Fibroblast of pulmonary artery (primary cell): ENCODE measurements at regions not wholly inside any gene's neighbourhood (a gene's known extent, or its start where the extent isn't known, plus 50 kb on each side); places are given as distances from the start of the nearest gene placed in this dataset.
"Not testable (repeated sequence)": the region's sequence is repeated elsewhere in the genome, so short reads cannot be mapped to it uniquely, and the experiment has no call there.

ENCODE experiments used
- DNase-seq: peaks from one replicate; pipeline ENCODE4 v3.0.0-alpha.2; 2010; ENCODE audit warnings: low read depth
- H3K4me3 ChIP-seq: replicated peaks from 2 replicates; pipeline ENCODE4 v1.5.1; 2011; ENCODE audit warnings: low read depth, mild to moderate bottlenecking, control low read depth, low read length, moderate library complexity
- CTCF ChIP-seq: IDR thresholded peaks from 2 replicates; pipeline ENCODE4 v1.5.1; 2011; ENCODE audit warnings: mild to moderate bottlenecking, control low read depth, low read length, inconsistent platforms; ENCODE audit errors: missing control alignments

- DNase-seq = no peak
- no peak for TF ChIP-seq CTCF
- no peak overlapping the region for H3K4me3 ChIP-seq
These were observed 167.3 kb upstream of the GSE1 start for GRCh38 chr16:85445779-85446222.

DNA sequence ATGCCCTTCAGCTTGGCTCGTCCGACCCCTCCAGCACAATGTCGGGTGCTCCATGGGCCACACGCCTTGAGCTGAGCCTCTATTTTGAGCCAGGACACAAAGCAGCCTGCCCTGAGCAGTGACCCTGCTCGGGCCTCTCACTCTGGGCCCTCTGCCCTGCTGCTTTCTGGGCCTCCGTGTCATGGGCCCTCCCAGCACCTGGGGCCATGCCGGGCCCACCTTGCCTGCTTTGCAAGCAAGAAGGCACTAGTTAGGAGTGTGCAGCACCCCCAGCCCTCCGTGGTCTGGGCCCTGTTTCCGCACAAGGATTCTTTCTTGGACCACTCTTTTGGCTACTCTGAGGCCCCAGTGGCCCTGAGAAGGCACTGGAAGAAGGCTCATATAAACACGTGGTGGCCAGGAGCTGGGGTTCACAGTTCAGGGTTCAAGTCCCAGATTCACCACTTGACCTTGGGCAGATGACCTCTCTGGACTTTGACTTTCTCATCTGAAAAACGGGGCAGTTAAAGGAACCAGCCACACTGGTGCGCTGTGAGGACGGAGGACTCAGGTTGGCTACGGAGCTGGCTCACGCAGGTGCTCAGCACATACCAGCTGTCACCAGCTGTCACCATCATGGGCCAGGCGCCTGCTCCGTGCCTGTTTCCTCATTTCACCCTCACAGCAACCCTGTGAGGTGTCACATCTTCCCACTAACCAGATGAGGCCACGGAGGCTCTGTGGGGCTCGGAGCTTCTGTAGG is 166.0 kb upstream of the GSE1 start:
- no peak for DNase-seq
- no peak overlapping the region for H3K4me3 ChIP-seq
- no peak for TF ChIP-seq CTCF

GRCh38 chr16:85447693-85448313 is 165.3 kb upstream of the GSE1 start:
- H3K4me3 ChIP-seq = no peak overlapping the region
- TF ChIP-seq CTCF = no peak
- DNase-seq = no peak

DNA sequence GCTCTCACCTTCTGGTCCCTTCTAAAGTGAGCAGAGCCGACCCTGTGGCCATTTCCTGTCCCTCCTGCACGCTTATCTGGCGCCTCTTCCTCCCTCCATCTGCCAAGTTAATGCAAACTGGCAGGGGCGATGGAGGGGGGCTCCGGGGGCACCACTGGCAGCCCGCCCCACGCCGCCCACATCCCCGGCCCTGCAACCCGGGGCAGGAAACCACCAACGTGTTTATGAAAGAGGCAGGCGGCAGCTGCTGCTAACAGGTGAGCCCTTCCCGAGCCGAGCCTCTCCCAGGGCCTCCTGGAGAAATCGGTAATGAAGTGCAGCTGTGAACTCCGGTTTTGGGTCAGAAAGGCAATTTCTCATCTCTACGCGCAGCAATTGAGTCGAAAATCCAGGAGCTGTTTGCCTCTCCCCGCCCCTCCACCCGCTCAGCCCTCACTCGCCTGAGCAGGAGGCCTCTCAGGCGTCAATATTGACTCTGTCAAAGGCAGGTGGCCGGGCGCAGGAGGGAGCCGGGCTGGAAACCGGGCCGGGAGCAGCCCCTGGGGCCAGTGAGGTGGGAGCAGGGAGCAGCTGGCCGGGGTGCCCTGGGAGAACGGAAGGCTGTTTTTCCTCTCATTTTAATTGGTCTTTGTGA is 164.4 kb upstream of the GSE1 start:
- DNase-seq = no peak
- no peak for TF ChIP-seq CTCF
- no peak overlapping the region for H3K4me3 ChIP-seq

GRCh38 chr16:85449191-85449884 is 163.8 kb upstream of the GSE1 start:
- no peak overlapping the region for H3K4me3 ChIP-seq
- no peak for TF ChIP-seq CTCF
- no peak for DNase-seq

DNA sequence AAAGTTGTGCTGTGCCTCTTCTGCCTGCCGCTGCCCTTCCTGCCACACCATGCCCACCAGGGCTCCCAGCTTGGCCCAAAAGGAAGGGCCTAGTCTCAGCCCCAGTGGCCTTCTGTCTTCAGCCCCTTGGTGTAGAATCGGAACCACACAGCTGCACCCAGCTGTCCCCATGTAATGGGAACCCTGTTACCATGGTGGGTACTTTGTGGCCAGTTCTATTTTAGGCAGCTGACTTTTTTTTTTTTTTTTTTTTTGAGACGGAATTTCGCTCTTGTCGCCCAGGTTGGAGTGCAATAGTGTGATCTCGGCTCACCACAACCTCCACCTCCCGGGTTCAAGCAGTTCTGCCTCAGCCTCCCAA is 163.3 kb upstream of the GSE1 start:
- DNase-seq = no peak
- no peak for TF ChIP-seq CTCF
- H3K4me3 ChIP-seq = no peak overlapping the region

DNA sequence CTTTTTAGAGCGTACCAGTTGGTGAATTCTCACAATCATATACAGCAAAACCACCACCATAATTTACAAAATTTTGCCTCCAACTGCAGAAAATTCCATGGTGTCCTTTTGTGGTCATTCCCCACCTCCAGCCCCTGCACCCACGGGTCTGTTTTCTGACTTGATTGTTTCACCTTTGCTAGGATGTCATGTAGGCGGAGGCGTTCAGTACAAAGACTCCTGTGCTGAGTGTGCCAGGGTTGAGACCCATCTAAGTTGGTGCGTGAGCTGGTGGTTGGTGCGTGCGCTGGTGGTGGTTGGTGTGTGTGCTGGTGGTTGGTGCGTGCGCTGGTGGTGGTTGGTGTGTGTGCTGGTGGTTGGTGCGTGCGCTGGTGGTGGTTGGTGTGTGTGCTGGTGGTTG is 162.0 kb upstream of the GSE1 start:
- not testable (repeated sequence) for H3K4me3 ChIP-seq, DNase-seq
